ENCODE measurements at regions not wholly inside any gene's neighbourhood (a gene's known extent, or its start where the extent isn't known, plus 50 kb on each side); places are given as distances from the start of the nearest gene placed in this dataset.

DNA sequence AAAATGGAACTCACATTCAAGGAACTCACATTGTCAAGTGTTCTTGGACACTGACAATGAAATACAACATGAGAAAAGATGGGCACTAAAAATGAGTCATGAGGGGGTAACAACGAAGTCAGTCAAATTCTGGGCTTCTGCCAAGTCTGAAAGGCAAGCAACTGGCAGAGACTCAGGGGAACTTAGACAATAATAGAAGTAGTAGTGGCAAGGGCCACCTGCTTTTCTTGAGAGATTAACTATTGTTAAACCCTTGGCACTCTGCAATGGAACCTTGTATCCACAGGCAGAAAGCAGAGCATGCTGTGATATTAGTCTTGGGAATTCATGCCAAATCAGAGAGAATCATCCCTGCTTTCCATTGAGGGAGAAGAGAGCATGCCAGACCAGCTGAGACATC lies 382.6 kb upstream of the CDH2 start (continued):
- TF ChIP-seq NFKBIZ (CRISPR knock-in tag; IDR thresholded peaks at IDR 0.05) (no peak), ATF1 (CRISPR knock-in tag; IDR thresholded peaks at IDR 0.05) (no peak)
- TF ChIP-seq, protein P1, sequence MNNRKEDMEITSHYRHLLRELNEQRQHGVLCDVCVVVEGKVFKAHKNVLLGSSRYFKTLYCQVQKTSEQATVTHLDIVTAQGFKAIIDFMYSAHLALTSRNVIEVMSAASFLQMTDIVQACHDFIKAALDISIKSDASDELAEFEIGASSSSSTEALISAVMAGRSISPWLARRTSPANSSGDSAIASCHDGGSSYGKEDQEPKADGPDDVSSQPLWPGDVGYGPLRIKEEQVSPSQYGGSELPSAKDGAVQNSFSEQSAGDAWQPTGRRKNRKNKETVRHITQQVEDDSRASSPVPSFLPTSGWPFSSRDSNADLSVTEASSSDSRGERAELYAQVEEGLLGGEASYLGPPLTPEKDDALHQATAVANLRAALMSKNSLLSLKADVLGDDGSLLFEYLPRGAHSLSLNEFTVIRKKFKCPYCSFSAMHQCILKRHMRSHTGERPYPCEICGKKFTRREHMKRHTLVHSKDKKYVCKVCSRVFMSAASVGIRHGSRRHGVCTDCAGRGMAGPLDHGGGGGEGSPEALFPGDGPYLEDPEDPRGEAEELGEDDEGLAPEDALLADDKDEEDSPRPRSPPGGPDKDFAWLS (CRISPR knock-in tag; IDR thresholded peaks at IDR 0.05; ENCODE audit: borderline replicate concordance): no peak

DNA sequence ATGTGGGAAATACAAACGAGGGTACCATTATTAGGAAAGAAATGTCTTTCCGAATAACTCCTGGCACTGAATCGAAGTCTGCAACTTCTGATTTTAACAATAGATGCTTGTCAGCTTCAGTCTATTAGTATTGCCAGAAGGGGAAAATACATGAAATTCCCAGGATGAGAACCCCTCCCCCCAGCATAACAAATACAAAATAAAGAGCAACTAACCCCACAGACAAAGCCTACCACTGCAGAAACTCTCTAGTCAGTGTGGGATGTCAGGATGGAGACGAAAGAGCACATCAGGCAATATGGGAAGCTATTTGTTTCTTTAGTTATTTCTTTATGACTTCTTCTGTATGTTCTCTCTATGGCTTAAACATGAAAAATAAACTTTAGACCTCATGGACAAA lies 365.0 kb upstream of the CDH2 start:
- no peaks in the 10 kb centered on the region for H3K36me3 ChIP-seq (replicated peaks in 1 of 2; ENCODE audit: control insufficient read depth in 1 of 2, insufficient read depth in 2 of 2, low read length in 2 of 2)
- FAIRE-seq: no peak
- no peak for ATAC-seq
- no peak overlapping the region for H3K27ac ChIP-seq (ENCODE audit: extremely low read length, insufficient read depth, low read length)
- intact Hi-C loops (cut with micrococcal nuclease; ENCODE audit: unreplicated experiment) (no loop called here), in situ Hi-C loops (cut with HindIII; ENCODE audit: extremely low pct_ligation_motif_present, low pct_unique_long_range_greater_than_20kb) (no loop called here)
- TF ChIP-seq, protein P2, sequence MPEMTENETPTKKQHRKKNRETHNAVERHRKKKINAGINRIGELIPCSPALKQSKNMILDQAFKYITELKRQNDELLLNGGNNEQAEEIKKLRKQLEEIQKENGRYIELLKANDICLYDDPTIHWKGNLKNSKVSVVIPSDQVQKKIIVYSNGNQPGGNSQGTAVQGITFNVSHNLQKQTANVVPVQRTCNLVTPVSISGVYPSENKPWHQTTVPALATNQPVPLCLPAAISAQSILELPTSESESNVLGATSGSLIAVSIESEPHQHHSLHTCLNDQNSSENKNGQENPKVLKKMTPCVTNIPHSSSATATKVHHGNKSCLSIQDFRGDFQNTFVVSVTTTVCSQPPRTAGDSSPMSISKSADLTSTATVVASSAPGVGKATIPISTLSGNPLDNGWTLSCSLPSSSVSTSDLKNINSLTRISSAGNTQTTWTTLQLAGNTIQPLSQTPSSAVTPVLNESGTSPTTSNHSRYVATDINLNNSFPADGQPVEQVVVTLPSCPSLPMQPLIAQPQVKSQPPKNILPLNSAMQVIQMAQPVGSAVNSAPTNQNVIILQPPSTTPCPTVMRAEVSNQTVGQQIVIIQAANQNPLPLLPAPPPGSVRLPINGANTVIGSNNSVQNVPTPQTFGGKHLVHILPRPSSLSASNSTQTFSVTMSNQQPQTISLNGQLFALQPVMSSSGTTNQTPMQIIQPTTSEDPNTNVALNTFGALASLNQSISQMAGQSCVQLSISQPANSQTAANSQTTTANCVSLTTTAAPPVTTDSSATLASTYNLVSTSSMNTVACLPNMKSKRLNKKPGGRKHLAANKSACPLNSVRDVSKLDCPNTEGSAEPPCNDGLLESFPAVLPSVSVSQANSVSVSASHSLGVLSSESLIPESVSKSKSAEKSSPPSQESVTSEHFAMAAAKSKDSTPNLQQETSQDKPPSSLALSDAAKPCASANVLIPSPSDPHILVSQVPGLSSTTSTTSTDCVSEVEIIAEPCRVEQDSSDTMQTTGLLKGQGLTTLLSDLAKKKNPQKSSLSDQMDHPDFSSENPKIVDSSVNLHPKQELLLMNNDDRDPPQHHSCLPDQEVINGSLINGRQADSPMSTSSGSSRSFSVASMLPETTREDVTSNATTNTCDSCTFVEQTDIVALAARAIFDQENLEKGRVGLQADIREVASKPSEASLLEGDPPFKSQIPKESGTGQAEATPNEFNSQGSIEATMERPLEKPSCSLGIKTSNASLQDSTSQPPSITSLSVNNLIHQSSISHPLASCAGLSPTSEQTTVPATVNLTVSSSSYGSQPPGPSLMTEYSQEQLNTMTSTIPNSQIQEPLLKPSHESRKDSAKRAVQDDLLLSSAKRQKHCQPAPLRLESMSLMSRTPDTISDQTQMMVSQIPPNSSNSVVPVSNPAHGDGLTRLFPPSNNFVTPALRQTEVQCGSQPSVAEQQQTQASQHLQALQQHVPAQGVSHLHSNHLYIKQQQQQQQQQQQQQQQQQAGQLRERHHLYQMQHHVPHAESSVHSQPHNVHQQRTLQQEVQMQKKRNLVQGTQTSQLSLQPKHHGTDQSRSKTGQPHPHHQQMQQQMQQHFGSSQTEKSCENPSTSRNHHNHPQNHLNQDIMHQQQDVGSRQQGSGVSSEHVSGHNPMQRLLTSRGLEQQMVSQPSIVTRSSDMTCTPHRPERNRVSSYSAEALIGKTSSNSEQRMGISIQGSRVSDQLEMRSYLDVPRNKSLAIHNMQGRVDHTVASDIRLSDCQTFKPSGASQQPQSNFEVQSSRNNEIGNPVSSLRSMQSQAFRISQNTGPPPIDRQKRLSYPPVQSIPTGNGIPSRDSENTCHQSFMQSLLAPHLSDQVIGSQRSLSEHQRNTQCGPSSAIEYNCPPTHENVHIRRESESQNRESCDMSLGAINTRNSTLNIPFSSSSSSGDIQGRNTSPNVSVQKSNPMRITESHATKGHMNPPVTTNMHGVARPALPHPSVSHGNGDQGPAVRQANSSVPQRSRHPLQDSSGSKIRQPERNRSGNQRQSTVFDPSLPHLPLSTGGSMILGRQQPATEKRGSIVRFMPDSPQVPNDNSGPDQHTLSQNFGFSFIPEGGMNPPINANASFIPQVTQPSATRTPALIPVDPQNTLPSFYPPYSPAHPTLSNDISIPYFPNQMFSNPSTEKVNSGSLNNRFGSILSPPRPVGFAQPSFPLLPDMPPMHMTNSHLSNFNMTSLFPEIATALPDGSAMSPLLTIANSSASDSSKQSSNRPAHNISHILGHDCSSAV (CRISPR knock-in tag; IDR thresholded peaks at IDR 0.05; ENCODE audit: borderline replicate concordance): no peak
- no peak for TF ChIP-seq JUNB (CRISPR knock-in tag; IDR thresholded peaks at IDR 0.05; ENCODE audit: borderline replicate concordance)
- TF ChIP-seq ZNF20 (CRISPR knock-in tag; IDR thresholded peaks at IDR 0.05): no peak
- no peak for TF ChIP-seq IKZF1 (IDR thresholded peaks at IDR 0.05)
- TF ChIP-seq BRD4 (CRISPR knock-in tag; IDR thresholded peaks at IDR 0.05): no peak
- no peak for TF ChIP-seq ZNF383 (CRISPR knock-in tag; IDR thresholded peaks at IDR 0.05; ENCODE audit: borderline replicate concordance)
- TF ChIP-seq ARNT2 (CRISPR knock-in tag; IDR thresholded peaks at IDR 0.05; ENCODE audit: low read depth): no peak
- no peak for TF ChIP-seq MAFF (IDR thresholded peaks at IDR 0.05; ENCODE audit: low read depth, low read length)
- TF ChIP-seq YEATS2 (CRISPR knock-in tag; IDR thresholded peaks at IDR 0.05; ENCODE audit: borderline replicate concordance): no peak
- TF ChIP-seq RXRB (CRISPR knock-in tag; IDR thresholded peaks at IDR 0.05; ENCODE audit: borderline replicate concordance): no peak
- POLR2A ChIA-PET: no interaction called here
- no peaks in the 10 kb centered on the region for H3K79me2 ChIP-seq (ENCODE audit: insufficient read depth, low read length)
- H3K4me1 ChIP-seq (ENCODE audit: insufficient read depth, low read length): no peaks in the 10 kb centered on the region
- 3% methylated on average over 4 of the region's 4 CpGs for WGBS (ENCODE audit: low lambda C conversion rate)
- no peak for DNase-seq (ENCODE audit: low spot score)
- no peak overlapping the region for H3K4me3 ChIP-seq (replicated peaks in 1 of 3; ENCODE audit: insufficient read depth in 1 of 3, low read depth in 2 of 3, low read length in 3 of 3)
- no peaks in the 10 kb centered on the region for H3K27me3 ChIP-seq (ENCODE audit: control insufficient read depth in 1 of 2, insufficient read depth in 2 of 2, low read length in 2 of 2)
- CTCF ChIA-PET (ENCODE audit: low intra/inter-chr PET ratio, low total read pairs): no interaction called here
- H3K9me3 ChIP-seq (ENCODE audit: low read length): no peaks in the 10 kb centered on the region
- H4K20me1 ChIP-seq (ENCODE audit: insufficient read depth, low read length): no peaks in the 10 kb centered on the region
- no peak overlapping the region for H3K4me2 ChIP-seq (ENCODE audit: low read depth, low read length)
- H2AFZ ChIP-seq (ENCODE audit: low read length): no peak overlapping the region
- no TSS peak for BruUV-seq (replicated peaks)
- no peak overlapping the region for H3K9ac ChIP-seq (ENCODE audit: insufficient read depth, low read depth, low read length)
